H1 (cell line): ENCODE measurements at regions not wholly inside any gene's neighbourhood (a gene's known extent, or its start where the extent isn't known, plus 50 kb on each side); places are given as distances from the start of the nearest gene placed in this dataset.
A peak's percentile ranks its signal among the peaks of the same experiment; 100 is the strongest.

Source experiments
- CTCF ChIA-PET: fragments of 300-600 bp; sonication (Branson Sonifier 250); formaldehyde crosslinking; loops from one replicate; lab custom pipeline; 2021; ENCODE audit not compliant: partially characterized antibody; lab: Charles Lee
- POLR2A ChIA-PET: fragments of 300-600 bp; sonication (Branson Sonifier 250); formaldehyde crosslinking; loops from one replicate; lab custom pipeline; 2021; ENCODE audit warnings: inconsistent platforms; ENCODE audit not compliant: partially characterized antibody; lab: Charles Lee
- DNase-seq, 2 experiments: peaks; one replicate each; pipeline versions ENCODE4 v3.0.0 to v3.0.0-alpha.2; 2010 to 2022; ENCODE audit warnings: low spot score in 2 of 2, low read depth in 1 of 2, mixed read lengths in 1 of 2
- FAIRE-seq: peaks from 2 replicates; lab custom pipeline; 2011; peaks lifted over from hg19 to GRCh38; lab: Jason Lieb, UNC
- H2AFZ ChIP-seq: 2 replicates; pipeline ENCODE4 v1.8.1; 2012; ENCODE audit warnings: low read length, inconsistent platforms
- H2AK5ac ChIP-seq: 2 replicates; pipeline ENCODE4 v1.6.1; 2013; ENCODE audit warnings: low read depth, low read length
- H2BK120ac ChIP-seq: replicated peaks from 2 replicates; pipeline ENCODE3; 2013; ENCODE audit warnings: low read depth, low read length, inconsistent platforms
- H2BK12ac ChIP-seq: 2 replicates; pipeline ENCODE4 v1.6.1; 2013; ENCODE audit warnings: low read depth, low read length
- H2BK15ac ChIP-seq: 2 replicates; pipeline ENCODE4 v1.6.1; 2013; ENCODE audit warnings: low read length
- H2BK20ac ChIP-seq: 2 replicates; pipeline ENCODE4 v1.6.1; 2013; ENCODE audit warnings: low read length
- H2BK5ac ChIP-seq: 2 replicates; pipeline ENCODE4 v1.6.1; 2013; ENCODE audit warnings: low read depth, low read length
- H3K14ac ChIP-seq: 2 replicates; pipeline ENCODE4 v1.6.1; 2013; ENCODE audit warnings: inconsistent platforms; ENCODE audit not compliant: insufficient read length
- H3K18ac ChIP-seq: 2 replicates; pipeline ENCODE4 v1.6.1; 2013; ENCODE audit warnings: low read length; ENCODE audit errors: extremely low read depth
- H3K23ac ChIP-seq: 2 replicates; pipeline ENCODE4 v1.6.1; 2013; ENCODE audit warnings: inconsistent platforms; ENCODE audit not compliant: insufficient read length
- H3K23me2 ChIP-seq: 2 replicates; pipeline ENCODE4 v1.6.1; 2013; ENCODE audit warnings: low read depth, low read length
- H3K27ac ChIP-seq: 2 replicates; pipeline ENCODE4 v1.6.1; 2011; ENCODE audit warnings: low read depth, low read length, inconsistent platforms
- H3K27me3 ChIP-seq, 4 experiments: replicated peaks in 1 of 4; 1 replicate in 1 of 4; 2 replicates in 3 of 4; pipeline versions ENCODE4 v1.6.1 to v1.8.1; 2011 to 2013; ENCODE audit warnings: low read length in 3 of 4, mild to moderate bottlenecking in 3 of 4, inconsistent platforms in 2 of 4, mixed read lengths in 2 of 4, moderate library complexity in 1 of 4; ENCODE audit not compliant: control insufficient read depth in 3 of 4, insufficient read depth in 3 of 4; ENCODE audit errors: extremely low read depth in 1 of 4
- H3K36me3 ChIP-seq, 4 experiments: 2 replicates each; pipeline versions ENCODE4 v1.6.1 to v1.8.1; 2011 to 2013; ENCODE audit warnings: mild to moderate bottlenecking in 4 of 4, low read length in 3 of 4, moderate library complexity in 2 of 4, control low read depth in 1 of 4, inconsistent platforms in 1 of 4; ENCODE audit not compliant: insufficient read depth in 4 of 4, control insufficient read depth in 2 of 4
- H3K4ac ChIP-seq: replicated peaks from 2 replicates; pipeline ENCODE3; 2013; ENCODE audit warnings: low read length, low read depth, mixed read lengths, inconsistent platforms; ENCODE audit not compliant: insufficient read length
- H3K4me1 ChIP-seq, 4 experiments: replicated peaks in 1 of 4; 1 replicate in 1 of 4; 2 replicates in 3 of 4; pipeline versions ENCODE4 v1.6.1 to v1.8.1; 2011 to 2013; ENCODE audit warnings: low read length in 3 of 4, inconsistent platforms in 2 of 4, mixed read lengths in 1 of 4; ENCODE audit not compliant: insufficient read depth in 4 of 4, control insufficient read depth in 3 of 4
- H3K4me2 ChIP-seq, 2 experiments: 2 replicates each; pipeline versions ENCODE4 v1.6.1 to v1.8.1; 2011 to 2013; ENCODE audit warnings: low read depth in 2 of 2, low read length in 2 of 2, control low read depth in 1 of 2, inconsistent platforms in 1 of 2, mild to moderate bottlenecking in 1 of 2; ENCODE audit not compliant: insufficient read depth in 1 of 2
- H3K4me3 ChIP-seq, 4 experiments: fragments of 200-600, 300-600 bp in 1 of 4; sonication (generic), shearing (Covaris generic), sonication (Bioruptor Twin) in 1 of 4; 2 replicates each; pipeline versions ENCODE4 v1.5.1 to v1.8.1; 2011 to 2016; ENCODE audit warnings: low read length in 4 of 4, low read depth in 3 of 4, control low read depth in 2 of 4, inconsistent platforms in 2 of 4, mild to moderate bottlenecking in 2 of 4, mixed read lengths in 1 of 4, moderate library complexity in 1 of 4; ENCODE audit not compliant: insufficient read depth in 2 of 4; ENCODE audit errors: extremely low read depth in 1 of 4
- H3K56ac ChIP-seq: replicated peaks from 2 replicates; pipeline ENCODE3; 2013; ENCODE audit warnings: low read depth, mild to moderate bottlenecking, mixed read lengths, low read length, inconsistent platforms; ENCODE audit not compliant: insufficient read length
- H3K79me1 ChIP-seq: 2 replicates; pipeline ENCODE4 v1.6.1; 2013; ENCODE audit warnings: low read depth, low read length, control low read depth
- H3K79me2 ChIP-seq, 2 experiments: 2 replicates each; pipeline versions ENCODE4 v1.6.1 to v1.8.1; 2012 to 2013; ENCODE audit warnings: low read length in 2 of 2, mild to moderate bottlenecking in 2 of 2, inconsistent platforms in 1 of 2; ENCODE audit not compliant: insufficient read depth in 2 of 2, control insufficient read depth in 1 of 2
- H3K9ac ChIP-seq, 4 experiments: replicated peaks in 1 of 4; 1 replicate in 1 of 4; 2 replicates in 3 of 4; pipeline versions ENCODE4 v1.6.1 to v1.8.1; 2011 to 2013; ENCODE audit warnings: low read depth in 3 of 4, low read length in 3 of 4, control low read depth in 2 of 4, mild to moderate bottlenecking in 2 of 4, moderate library complexity in 2 of 4, inconsistent platforms in 1 of 4; ENCODE audit errors: extremely low read depth in 1 of 4
- H3K9me3 ChIP-seq, 2 experiments: 2 replicates each; pipeline versions ENCODE4 v1.6.1 to v1.8.1; 2012 to 2013; ENCODE audit warnings: mild to moderate bottlenecking in 2 of 2, moderate library complexity in 2 of 2, control low read depth in 1 of 2, inconsistent platforms in 1 of 2, low read depth in 1 of 2, low read length in 1 of 2, mixed read lengths in 1 of 2; ENCODE audit not compliant: insufficient read depth in 2 of 2
- H4K20me1 ChIP-seq, 2 experiments: replicated peaks in 1 of 2; 2 replicates each; pipeline versions ENCODE3 to v1.8.1; 2011 to 2013; ENCODE audit warnings: inconsistent platforms in 2 of 2, low read length in 2 of 2, mild to moderate bottlenecking in 1 of 2; ENCODE audit not compliant: insufficient read depth in 2 of 2, control insufficient read depth in 1 of 2
- H4K5ac ChIP-seq: 2 replicates; pipeline ENCODE4 v1.6.1; 2013; ENCODE audit warnings: low read length, low read depth, mixed read lengths, inconsistent platforms; ENCODE audit not compliant: insufficient read length
- H4K8ac ChIP-seq: 2 replicates; pipeline ENCODE4 v1.8.0; 2013; ENCODE audit warnings: mild to moderate bottlenecking, moderate library complexity, low read length, inconsistent platforms; ENCODE audit not compliant: insufficient read depth; ENCODE audit errors: extremely low read depth
- H4K91ac ChIP-seq: replicated peaks from 2 replicates; pipeline ENCODE3; 2013; ENCODE audit warnings: low read length, mixed read lengths, inconsistent platforms; ENCODE audit not compliant: insufficient read length
- BRCA1 ChIP-seq: IDR thresholded peaks from 2 replicates; pipeline ENCODE4 v1.6.1; 2012; ENCODE audit warnings: low read depth, low read length, improper control_type of control experiment
- CREB1 ChIP-seq: IDR thresholded peaks from 2 replicates; pipeline ENCODE4 v1.6.1; 2012; ENCODE audit warnings: inconsistent platforms
- CTBP2 ChIP-seq: IDR thresholded peaks from 2 replicates; pipeline ENCODE4 v1.7.0; 2011; ENCODE audit warnings: borderline replicate concordance, mild to moderate bottlenecking, moderate library complexity, mixed read lengths, low read length; ENCODE audit not compliant: insufficient read depth, insufficient read length
- FOSL1 ChIP-seq: IDR thresholded peaks from 2 replicates; pipeline ENCODE4 v1.6.1; 2011; ENCODE audit warnings: mild to moderate bottlenecking, low read depth, low read length, moderate library complexity; ENCODE audit not compliant: insufficient read depth
- GTF2F1 ChIP-seq: IDR thresholded peaks from 2 replicates; pipeline ENCODE4 v1.6.1; 2012; ENCODE audit warnings: low read depth, low read length, improper control_type of control experiment, borderline replicate concordance
- POU5F1 ChIP-seq: IDR thresholded peaks from 2 replicates; pipeline ENCODE4 v1.6.1; 2011; ENCODE audit warnings: low read depth, mild to moderate bottlenecking, low read length, moderate library complexity
- RBBP5 ChIP-seq: IDR thresholded peaks from 2 replicates; pipeline ENCODE4 v1.7.1; 2012; ENCODE audit warnings: low read depth, mild to moderate bottlenecking, inconsistent platforms, low read length, moderate library complexity, borderline replicate concordance
- RFX5 ChIP-seq: IDR thresholded peaks from 2 replicates; pipeline ENCODE4 v1.6.1; 2011; ENCODE audit warnings: low read depth, low read length, improper control_type of control experiment, borderline replicate concordance
- TBP ChIP-seq: IDR thresholded peaks from 2 replicates; pipeline ENCODE4 v1.6.1; 2011; ENCODE audit warnings: low read depth, low read length, improper control_type of control experiment
- TCF12 ChIP-seq: IDR thresholded peaks from 2 replicates; pipeline ENCODE4 v1.6.1; 2011; ENCODE audit warnings: low read depth, mild to moderate bottlenecking, low read length
- TEAD4 ChIP-seq: IDR thresholded peaks from 2 replicates; pipeline ENCODE4 v1.6.1; 2012; ENCODE audit warnings: low read depth, low read length, inconsistent platforms, mixed read lengths
- YY1 ChIP-seq: IDR thresholded peaks from 2 replicates; pipeline ENCODE4 v1.6.1; 2011; ENCODE audit warnings: low read depth, mild to moderate bottlenecking, low read length
- WGBS, 2 experiments: shearing (Covaris generic) in 1 of 2; methylation state at CpG; one replicate each; pipeline versions ENCODE4 v1.1.6 to v1.1.7; 2013 to 2015; ENCODE audit warnings: low lambda C conversion rate in 2 of 2, mixed read lengths in 2 of 2, inconsistent platforms in 1 of 2, low coverage in 1 of 2, missing lambda C conversion rate in 1 of 2; ENCODE audit not compliant: insufficient replicate concordance in 2 of 2, insufficient coverage in 1 of 2, insufficient read length in 1 of 2; ENCODE audit errors: extremely low coverage in 1 of 2, missing lambda C conversion rate in 1 of 2; 5-methylcytosine and 5-hydroxymethylcytosine counted together

GRCh38 chr4:175973027-175973923 lies 92.4 kb upstream of the WDR17 start:
- H2BK120ac ChIP-seq: peak overlapping the region; percentile 78
- no peak overlapping the region for H3K4me2 ChIP-seq
- no peak for TF ChIP-seq BRCA1
- TF ChIP-seq CTBP2: no peak
- no peak for TF ChIP-seq RBBP5
- no peak for TF ChIP-seq FOSL1
- TF ChIP-seq CREB1: no peak
- TF ChIP-seq GTF2F1: no peak
- no peak for TF ChIP-seq YY1
- TF ChIP-seq TBP: no peak
- no peak for TF ChIP-seq TEAD4
- no peak for TF ChIP-seq RFX5
- TF ChIP-seq POU5F1: no peak
- no peak for TF ChIP-seq TCF12
- DNase-seq: no peak
- no peak overlapping the region for H2AK5ac ChIP-seq
- no peak overlapping the region for H3K56ac ChIP-seq
- no peak overlapping the region for H3K14ac ChIP-seq
- no peaks in the 10 kb centered on the region for H3K23me2 ChIP-seq
- no peaks in the 10 kb centered on the region for H3K9me3 ChIP-seq
- H3K27ac ChIP-seq: no peak overlapping the region
- H3K4me1 ChIP-seq: peaks cover 0 to 5% (median 0%) of the 10 kb centered on the region in 4 experiments; a peak in 2 of 7 replicates
- H3K36me3 ChIP-seq: no peaks in the 10 kb centered on the region
- H3K79me1 ChIP-seq: no peaks in the 10 kb centered on the region
- H2BK20ac ChIP-seq: no peak overlapping the region
- FAIRE-seq: no peak
- no peak overlapping the region for H3K4ac ChIP-seq
- no peaks in the 10 kb centered on the region for H4K20me1 ChIP-seq
- H4K5ac ChIP-seq: no peak overlapping the region
- H2AFZ ChIP-seq: no peak overlapping the region
- 90% methylated on average over 7 of the region's 7 CpGs; no CpG with 5 or more reads in 1 of the 2 experiments for WGBS, 2 experiments
- H3K4me3 ChIP-seq: no peak overlapping the region
- H3K27me3 ChIP-seq: no peaks in the 10 kb centered on the region
- no peak overlapping the region for H4K8ac ChIP-seq
- no peak overlapping the region for H3K18ac ChIP-seq
- H2BK5ac ChIP-seq: no peak overlapping the region
- no peak overlapping the region for H4K91ac ChIP-seq
- H3K23ac ChIP-seq: no peak overlapping the region
- no peak overlapping the region for H3K9ac ChIP-seq
- no peak overlapping the region for H2BK12ac ChIP-seq
- ChIA-PET POLR2A (no interaction called here), CTCF (interaction anchor here (0.6 to 1.3 kb wide), 2 partner anchors 19 kb away, joined by 3 to 5 read pairs; no protein-coding TSS in a partner anchor)
- H3K79me2 ChIP-seq: no peaks in the 10 kb centered on the region
- H2BK15ac ChIP-seq: no peak overlapping the region
